ENCODE measurements at regions not wholly inside any gene's neighbourhood (a gene's known extent, or its start where the extent isn't known, plus 50 kb on each side); places are given as distances from the start of the nearest gene placed in this dataset.

GRCh38 chr11:11107076-11107723, 245.8 kb downstream of the CSNK2A3 start:
- no peaks in the 10 kb centered on the region for H3K4me1 ChIP-seq (ENCODE audit: control insufficient read depth in 5 of 5, insufficient read depth in 5 of 5, low read length in 5 of 5)
- peaks cover 0 to 4% (median 2%) of the 10 kb centered on the region in 4 donors for H3K9me3 ChIP-seq (ENCODE audit: control insufficient read depth in 4 of 4, insufficient read depth in 3 of 4, low read length in 3 of 4)
- 79 to 82% methylated on average over 4 of the region's 4 CpGs for WGBS, 2 donors

GRCh38 chr11:11105361-11105760, 247.5 kb upstream of the ZBED5 start:
- no peak for ATAC-seq (ENCODE audit: insufficient read depth, low FRiP score)
- H3K9me3 ChIP-seq (ENCODE audit: control insufficient read depth in 4 of 4, insufficient read depth in 3 of 4, low read length in 3 of 4) = peaks cover 0 to 4% (median 2%) of the 10 kb centered on the region in 4 donors

More at GRCh38 chr11:11107076-11107723, 245.8 kb downstream of the CSNK2A3 start:
- no peaks in the 10 kb centered on the region for H3K27me3 ChIP-seq (ENCODE audit: control insufficient read depth in 3 of 3, insufficient read depth in 3 of 3, low read length in 2 of 3)
- no peak overlapping the region for H3K4me3 ChIP-seq
- no peak for TF ChIP-seq CTCF (IDR thresholded peaks at IDR 0.05; ENCODE audit: control extremely low read depth, extremely low read depth)
- H3K9ac ChIP-seq (ENCODE audit: insufficient read depth in 1 of 2, low read length in 2 of 2) = no peak overlapping the region
- no peak for ATAC-seq (ENCODE audit: insufficient read depth, low FRiP score)
- no peak overlapping the region for H3K27ac ChIP-seq (ENCODE audit: low read depth in 1 of 2, low read length in 1 of 2)
- H3K36me3 ChIP-seq (ENCODE audit: control insufficient read depth in 4 of 4, insufficient read depth in 4 of 4, low read length in 4 of 4) = no peaks in the 10 kb centered on the region
- DNase-seq = no peak

DNA sequence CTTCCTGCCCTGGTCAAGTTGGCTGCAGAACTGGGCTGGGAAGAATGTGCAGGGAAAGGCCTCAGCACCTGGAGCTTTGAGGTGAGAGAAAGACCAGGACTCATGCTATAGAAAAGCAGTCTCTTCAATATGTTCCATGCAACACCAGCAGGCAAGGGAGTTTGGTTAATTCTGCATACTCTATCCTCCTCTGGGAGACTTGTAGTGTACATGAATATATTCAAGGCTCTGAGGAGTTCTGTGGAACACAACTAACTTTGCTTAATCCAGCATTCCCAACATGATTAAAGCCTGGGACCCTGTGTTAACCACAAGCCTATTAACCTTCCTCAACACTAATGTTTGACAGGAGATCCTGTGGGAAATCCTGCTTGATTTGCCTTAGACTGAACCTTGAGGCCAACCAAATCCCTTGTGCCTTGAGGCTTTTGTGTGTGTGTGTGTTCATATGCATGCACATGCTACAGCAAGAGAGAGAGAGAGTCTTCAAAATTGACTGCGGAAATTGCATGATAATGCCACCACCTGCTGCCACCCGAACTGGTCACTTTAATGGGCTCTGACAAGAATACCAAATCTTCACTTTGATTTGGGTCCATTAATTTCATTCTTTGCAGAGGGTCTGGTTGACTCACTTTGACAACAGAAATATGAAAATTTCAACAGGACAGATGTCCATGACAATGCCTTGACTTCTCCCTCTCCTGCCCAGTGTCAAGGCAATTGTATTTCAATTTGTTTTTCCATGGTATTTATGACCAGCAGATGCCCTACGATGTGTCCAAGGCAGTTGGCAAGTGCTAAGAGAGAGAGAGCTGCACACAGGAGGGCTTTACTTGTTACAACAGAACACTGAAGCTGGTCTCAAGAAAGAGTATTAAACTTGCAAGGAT, 238.2 kb upstream of the ZBED5 start:
- Histone ChIP-seq H3K9me3 (ENCODE audit: control insufficient read depth in 4 of 4, insufficient read depth in 3 of 4, low read length in 3 of 4) (peaks cover 0 to 13% (median 0%) of the 10 kb centered on the region in 4 donors), H3K9ac (ENCODE audit: insufficient read depth in 1 of 2, low read length in 2 of 2) (no peak overlapping the region), H3K27ac (ENCODE audit: low read depth in 1 of 2, low read length in 1 of 2) (no peak overlapping the region), H3K4me3 (no peak overlapping the region), H3K27me3 (ENCODE audit: control insufficient read depth in 3 of 3, insufficient read depth in 3 of 3, low read length in 2 of 3) (no peaks in the 10 kb centered on the region), H3K36me3 (ENCODE audit: control insufficient read depth in 4 of 4, insufficient read depth in 4 of 4, low read length in 4 of 4) (no peaks in the 10 kb centered on the region), H3K4me1 (ENCODE audit: control insufficient read depth in 5 of 5, insufficient read depth in 5 of 5, low read length in 5 of 5) (no peaks in the 10 kb centered on the region)
- 84 to 91% methylated on average over 3 of the region's 3 CpGs for WGBS, 2 donors
- DNase-seq (no peak), ATAC-seq (ENCODE audit: insufficient read depth, low FRiP score) (no peak)
- TF ChIP-seq CTCF (IDR thresholded peaks at IDR 0.05; ENCODE audit: control extremely low read depth, extremely low read depth) = no peak

More at GRCh38 chr11:11105361-11105760, 247.5 kb upstream of the ZBED5 start:
- Histone ChIP-seq H3K4me1 (ENCODE audit: control insufficient read depth in 5 of 5, insufficient read depth in 5 of 5, low read length in 5 of 5) (no peaks in the 10 kb centered on the region), H3K27me3 (ENCODE audit: control insufficient read depth in 3 of 3, insufficient read depth in 3 of 3, low read length in 2 of 3) (no peaks in the 10 kb centered on the region), H3K9ac (ENCODE audit: insufficient read depth in 1 of 2, low read length in 2 of 2) (no peak overlapping the region), H3K4me3 (no peak overlapping the region), H3K36me3 (ENCODE audit: control insufficient read depth in 4 of 4, insufficient read depth in 4 of 4, low read length in 4 of 4) (no peaks in the 10 kb centered on the region), H3K27ac (ENCODE audit: low read depth in 1 of 2, low read length in 1 of 2) (no peak overlapping the region)
- 83 to 97% methylated on average over 1 of the region's 1 CpG for WGBS, 2 donors
- no peak for TF ChIP-seq CTCF (IDR thresholded peaks at IDR 0.05; ENCODE audit: control extremely low read depth, extremely low read depth)
- DNase-seq = no peak

All from lung (tissue), 11 donors.